WTC11 (cell line): ENCODE measurements at regions not wholly inside any gene's neighbourhood (a gene's known extent, or its start where the extent isn't known, plus 50 kb on each side); places are given as distances from the start of the nearest gene placed in this dataset.

Source experiments
- ATAC-seq: fragments of 200-7000 bp; cut with Tn5 transposase; 2 replicates; pipeline ENCODE4 v1.10.0; 2021; ENCODE audit warnings: mild to moderate bottlenecking, moderate library complexity
- CTCF ChIA-PET: fragments of 300-600 bp; sonication (Branson Sonifier 250); formaldehyde crosslinking; loops from one replicate; lab custom pipeline; 2021; ENCODE audit warnings: antibody characterized with exemption; lab: Charles Lee
- POLR2A ChIA-PET: fragments of 350-600 bp; sonication (Branson Sonifier 250); formaldehyde crosslinking; loops from one replicate; lab custom pipeline; 2021; ENCODE audit warnings: antibody characterized with exemption; lab: Charles Lee
- DNase-seq: peaks from one replicate; pipeline ENCODE4 v3.0.0; 2021; ENCODE audit warnings: low spot score
- H3K27ac Mint-ChIP-seq: 2 replicates; pipeline ENCODE4 v1.8.0; 2021; ENCODE audit warnings: mixed read lengths
- H3K27me3 Mint-ChIP-seq: 2 replicates; pipeline ENCODE4 v1.8.0; 2021; ENCODE audit warnings: low read depth, mild to moderate bottlenecking, moderate library complexity, mixed read lengths
- H3K36me3 Mint-ChIP-seq: 2 replicates; pipeline ENCODE4 v1.8.0; 2021; ENCODE audit warnings: mixed read lengths
- H3K4me1 Mint-ChIP-seq: 2 replicates; pipeline ENCODE4 v1.8.0; 2022; ENCODE audit warnings: mixed read lengths
- H3K4me3 Mint-ChIP-seq: 2 replicates; pipeline ENCODE4 v1.8.0; 2021; ENCODE audit warnings: mild to moderate bottlenecking, moderate library complexity, mixed read lengths
- H3K9me3 Mint-ChIP-seq: 2 replicates; pipeline ENCODE4 v1.8.0; 2021; ENCODE audit warnings: mixed read lengths
- AFF4 ChIP-seq: sonication (generic); formaldehyde crosslinking; IDR thresholded peaks from 2 replicates; pipeline ENCODE4 v1.8.1; 2023; ENCODE audit warnings: mild to moderate bottlenecking, missing genetic modification reagents, borderline replicate concordance
- ATF6 ChIP-seq: sonication (generic); formaldehyde crosslinking; IDR thresholded peaks from 2 replicates; pipeline ENCODE4 v1.8.1; 2023; ENCODE audit warnings: mild to moderate bottlenecking, missing genetic modification reagents
- ERG ChIP-seq: fragments of 250-450 bp; sonication (Bioruptor Pico); IDR thresholded peaks from 2 replicates; pipeline ENCODE4 v1.8.0; 2021; ENCODE audit warnings: mild to moderate bottlenecking
- FOXJ3 ChIP-seq: sonication (generic); formaldehyde crosslinking; IDR thresholded peaks from 2 replicates; pipeline ENCODE4 v1.9.0; 2021; ENCODE audit warnings: missing genetic modification reagents, mild to moderate bottlenecking, borderline replicate concordance
- JAZF1 ChIP-seq: fragments of 250-450 bp; sonication (Bioruptor Pico); IDR thresholded peaks from 2 replicates; pipeline ENCODE4 v1.9.0; 2021; ENCODE audit warnings: moderate library complexity, mild to moderate bottlenecking, inconsistent platforms
- JUN ChIP-seq: sonication (generic); formaldehyde crosslinking; IDR thresholded peaks from 2 replicates; pipeline ENCODE4 v1.8.0; 2023; ENCODE audit warnings: mild to moderate bottlenecking, missing genetic modification reagents
- MLX ChIP-seq: sonication (generic); formaldehyde crosslinking; IDR thresholded peaks from 2 replicates; pipeline ENCODE4 v1.8.1; 2023; ENCODE audit warnings: mild to moderate bottlenecking, missing genetic modification reagents, moderate library complexity
- NFATC4 ChIP-seq: fragments of 250-450 bp; sonication (Bioruptor Pico); IDR thresholded peaks from 2 replicates; pipeline ENCODE4 v1.9.0; 2021; ENCODE audit warnings: mild to moderate bottlenecking
- NFE2L1 ChIP-seq: sonication (generic); formaldehyde crosslinking; IDR thresholded peaks from 2 replicates; pipeline ENCODE4 v1.8.1; 2023; ENCODE audit warnings: missing genetic modification reagents
- NFYB ChIP-seq: sonication (generic); formaldehyde crosslinking; conservative IDR thresholded peaks from 2 replicates; pipeline ENCODE4 v1.8.0; 2022; ENCODE audit warnings: low read depth, missing genetic modification reagents
- NR3C1 ChIP-seq: sonication (generic); formaldehyde crosslinking; conservative IDR thresholded peaks from 2 replicates; pipeline ENCODE4 v1.8.1; 2023; ENCODE audit warnings: low read depth, mild to moderate bottlenecking, missing genetic modification reagents
- RORB ChIP-seq: fragments of 250-450 bp; sonication (Bioruptor Pico); IDR thresholded peaks from 2 replicates; pipeline ENCODE4 v1.9.0; 2021; ENCODE audit warnings: mild to moderate bottlenecking
- SMAD4 ChIP-seq: sonication (generic); formaldehyde crosslinking; IDR thresholded peaks from 2 replicates; pipeline ENCODE4 v1.8.0; 2022; ENCODE audit warnings: mild to moderate bottlenecking, missing genetic modification reagents
- SOX15 ChIP-seq: fragments of 250-450 bp; sonication (Bioruptor Pico); IDR thresholded peaks from 2 replicates; pipeline ENCODE4 v1.9.0; 2021; ENCODE audit warnings: mild to moderate bottlenecking
- TP53 ChIP-seq: sonication (generic); formaldehyde crosslinking; IDR thresholded peaks from 2 replicates; pipeline ENCODE4 v1.8.1; 2023; ENCODE audit warnings: mild to moderate bottlenecking, missing genetic modification reagents
- USF2 ChIP-seq: sonication (generic); formaldehyde crosslinking; IDR thresholded peaks from 2 replicates; pipeline ENCODE4 v1.8.1; 2023; ENCODE audit warnings: mild to moderate bottlenecking, missing genetic modification reagents, moderate library complexity
- ZBTB21 ChIP-seq: sonication (generic); formaldehyde crosslinking; IDR thresholded peaks from 2 replicates; pipeline ENCODE4 v1.8.1; 2023; ENCODE audit warnings: mild to moderate bottlenecking, missing genetic modification reagents, borderline replicate concordance
- ZNF121 ChIP-seq: sonication (generic); formaldehyde crosslinking; IDR thresholded peaks from 2 replicates; pipeline ENCODE4 v1.8.0; 2023; ENCODE audit warnings: missing genetic modification reagents
- ZNF219 ChIP-seq: sonication (generic); formaldehyde crosslinking; IDR thresholded peaks from 2 replicates; pipeline ENCODE4 v1.8.0; 2023; ENCODE audit warnings: missing genetic modification reagents, mild to moderate bottlenecking, borderline replicate concordance
- ZNF263 ChIP-seq: sonication (generic); formaldehyde crosslinking; IDR thresholded peaks from 2 replicates; pipeline ENCODE4 v1.8.1; 2022; ENCODE audit warnings: low read depth, mild to moderate bottlenecking, moderate library complexity, missing genetic modification reagents
- ZNF416 ChIP-seq: fragments of 250-450 bp; sonication (Bioruptor Pico); IDR thresholded peaks from 2 replicates; pipeline ENCODE4 v1.9.0; 2021; ENCODE audit warnings: mild to moderate bottlenecking, inconsistent platforms
- ZNF423 ChIP-seq: fragments of 250-450 bp; sonication (Bioruptor Pico); IDR thresholded peaks from 2 replicates; pipeline ENCODE4 v2.1.2; 2022; ENCODE audit warnings: mild to moderate bottlenecking, moderate library complexity

- Mint-ChIP-seq H3K27ac (no peak overlapping the region), H3K9me3 (peaks cover 5% of the 10 kb centered on the region; the same call in 1 of the 2 replicates), H3K36me3 (no peaks in the 10 kb centered on the region), H3K27me3 (no peaks in the 10 kb centered on the region), H3K4me1 (peaks cover 10% of the 10 kb centered on the region), H3K4me3 (no peak overlapping the region)
- CTCF ChIA-PET, result no interaction called here
- no peak for DNase-seq
- no peak for ATAC-seq
- POLR2A ChIA-PET, result no interaction called here
- TF ChIP-seq NFYB (CRISPR knock-in tag) (no peak), ERG (CRISPR knock-in tag) (no peak), MLX (no peak), TP53 (CRISPR knock-in tag) (no peak), ZNF219 (no peak), ATF6 (CRISPR knock-in tag) (no peak), RORB (CRISPR knock-in tag) (no peak)
These were observed 225.9 kb downstream of the PIK3R1 start for GRCh38 chr5:68441309-68442073.

GRCh38 chr5:68443091-68443490 is 227.5 kb downstream of the PIK3R1 start:
- ATAC-seq (no peak), DNase-seq (no peak)
- Mint-ChIP-seq H3K36me3 (no peaks in the 10 kb centered on the region), H3K27me3 (no peaks in the 10 kb centered on the region), H3K4me1 (peaks cover 10% of the 10 kb centered on the region), H3K27ac (no peak overlapping the region), H3K4me3 (no peak overlapping the region), H3K9me3 (peaks cover 5% of the 10 kb centered on the region; the same call in 1 of the 2 replicates)
- POLR2A ChIA-PET, result no interaction called here
- no peak for TF ChIP-seq NR3C1 (CRISPR knock-in tag)
- no peak for TF ChIP-seq JAZF1 (CRISPR knock-in tag)
- TF ChIP-seq SMAD4 (CRISPR knock-in tag), result no peak
- TF ChIP-seq ZNF121 (CRISPR knock-in tag), result no peak
- TF ChIP-seq AFF4 (CRISPR knock-in tag), result no peak
- CTCF ChIA-PET, result no interaction called here

- Mint-ChIP-seq H3K4me3 (no peak overlapping the region), H3K27ac (no peak overlapping the region), H3K27me3 (no peaks in the 10 kb centered on the region), H3K4me1 (peaks cover 10% of the 10 kb centered on the region), H3K9me3 (peaks cover 5% of the 10 kb centered on the region; the same call in 1 of the 2 replicates), H3K36me3 (no peaks in the 10 kb centered on the region)
- ChIA-PET POLR2A (no interaction called here), CTCF (no interaction called here)
- DNase-seq (no peak), ATAC-seq (no peak)
- TF ChIP-seq ZBTB21 (CRISPR knock-in tag) (no peak), SOX15 (CRISPR knock-in tag) (no peak), NFE2L1 (CRISPR knock-in tag) (no peak), FOXJ3 (CRISPR knock-in tag) (no peak), USF2 (CRISPR knock-in tag) (no peak), NFATC4 (CRISPR knock-in tag) (no peak), ZNF263 (CRISPR knock-in tag) (no peak), ZNF423 (CRISPR knock-in tag) (no peak), JUN (CRISPR knock-in tag) (no peak), ZNF416 (CRISPR knock-in tag) (no peak)
These were observed 228.5 kb downstream of the PIK3R1 start for GRCh38 chr5:68444048-68444447.
